GM19025 (cell line): ENCODE measurements at regions not wholly inside any gene's neighbourhood (a gene's known extent, or its start where the extent isn't known, plus 50 kb on each side); places are given as distances from the start of the nearest gene placed in this dataset.

ENCODE experiments used
- ATAC-seq: cut with Tn5 transposase; IDR thresholded peaks from one replicate; pipeline ENCODE4 v1.9.1; 2021; ENCODE audit warnings: mild to moderate bottlenecking, low read depth, moderate library complexity; ENCODE audit not compliant: unreplicated experiment

- no peak for ATAC-seq
Observed at GRCh38 chr7:12119620-12120303, 91.3 kb upstream of the TMEM106B start.

- no peak for ATAC-seq
Observed at GRCh38 chr7:12120632-12121031, 90.5 kb upstream of the TMEM106B start.

GRCh38 chr7:12123172-12123571, 87.9 kb upstream of the TMEM106B start:
- no peak for ATAC-seq

GRCh38 chr7:12124028-12124427, 87.1 kb upstream of the TMEM106B start:
- ATAC-seq = no peak

- no peak for ATAC-seq
Observed at GRCh38 chr7:12127455-12127854, 83.6 kb upstream of the TMEM106B start.

- ATAC-seq = no peak
Observed at GRCh38 chr7:12130609-12131008, 80.5 kb upstream of the TMEM106B start.

GRCh38 chr7:12131122-12131521, 80.0 kb upstream of the TMEM106B start:
- no peak for ATAC-seq

- no peak for ATAC-seq
Observed at GRCh38 chr7:12133865-12134264, 77.2 kb upstream of the TMEM106B start.

- no peak for ATAC-seq
Observed at GRCh38 chr7:12136523-12136922, 74.6 kb upstream of the TMEM106B start.

GRCh38 chr7:12137283-12137682, 73.8 kb upstream of the TMEM106B start:
- ATAC-seq = no peak

- ATAC-seq = no peak
Observed at GRCh38 chr7:12138421-12138820, 72.7 kb upstream of the TMEM106B start.

- no peak for ATAC-seq
Observed at GRCh38 chr7:12139416-12139815, 71.7 kb upstream of the TMEM106B start.

- ATAC-seq = no peak
Observed at GRCh38 chr7:12146813-12147212, 64.3 kb upstream of the TMEM106B start.

GRCh38 chr7:12152196-12152918, 58.7 kb upstream of the TMEM106B start:
- no peak for ATAC-seq

GRCh38 chr7:12154119-12154518, 57.0 kb upstream of the TMEM106B start:
- ATAC-seq = no peak

GRCh38 chr7:12157517-12157916, 53.6 kb upstream of the TMEM106B start:
- no peak for ATAC-seq

- no peak for ATAC-seq
Observed at GRCh38 chr7:12158334-12159060, 52.6 kb upstream of the TMEM106B start.

- no peak for ATAC-seq
Observed at GRCh38 chr7:12161146-12161545, 49.9 kb upstream of the TMEM106B start.
